Fibroblast of skin of right biceps (primary cell): ENCODE measurements at regions not wholly inside any gene's neighbourhood (a gene's known extent, or its start where the extent isn't known, plus 50 kb on each side); places are given as distances from the start of the nearest gene placed in this dataset.
"Not testable (repeated sequence)": the region's sequence is repeated elsewhere in the genome, so short reads cannot be mapped to it uniquely, and the experiment has no call there.

Experiments used
- DNase-seq: peaks from one replicate; pipeline ENCODE4 v3.0.0-alpha.2; 2013

GRCh38 chr9:25255216-25255615 is 423.0 kb downstream of the TUSC1 start:
- DNase-seq, result no peak

- DNase-seq, result no peak
These were observed 424.2 kb downstream of the TUSC1 start for GRCh38 chr9:25254051-25254450.

- DNase-seq, result no peak
These were observed 436.8 kb downstream of the TUSC1 start for GRCh38 chr9:25241421-25241820.

GRCh38 chr9:25226901-25227686 is 451.1 kb downstream of the TUSC1 start:
- no peak for DNase-seq

GRCh38 chr9:25225938-25226760 is 452.1 kb downstream of the TUSC1 start:
- DNase-seq, result no peak

GRCh38 chr9:25224996-25225395 is 453.2 kb downstream of the TUSC1 start:
- DNase-seq, result no peak

GRCh38 chr9:25224309-25224708 is 453.9 kb downstream of the TUSC1 start:
- DNase-seq, result no peak

- no peak for DNase-seq
These were observed 465.9 kb downstream of the TUSC1 start for GRCh38 chr9:25212361-25212760.

- no peak for DNase-seq
These were observed 470.6 kb downstream of the TUSC1 start for GRCh38 chr9:25207402-25208195.

- no peak for DNase-seq
These were observed 472.2 kb downstream of the TUSC1 start for GRCh38 chr9:25206027-25206426.

- no peak for DNase-seq
These were observed 473.0 kb downstream of the TUSC1 start for GRCh38 chr9:25205285-25205684.

- no peak for DNase-seq
These were observed 500.4 kb downstream of the TUSC1 start for GRCh38 chr9:25177858-25178257.

GRCh38 chr9:25129537-25129936 is 548.7 kb downstream of the TUSC1 start:
- DNase-seq, result no peak

- DNase-seq, result no peak
These were observed 556.4 kb downstream of the TUSC1 start for GRCh38 chr9:25121811-25122210.

- DNase-seq, result no peak
These were observed 559.2 kb downstream of the TUSC1 start for GRCh38 chr9:25119041-25119440.

- no peak for DNase-seq
These were observed 560.5 kb downstream of the TUSC1 start for GRCh38 chr9:25117791-25118190.

- not testable (repeated sequence) for DNase-seq
These were observed 556.5 kb upstream of the IZUMO3 start for GRCh38 chr9:25102204-25102603.

GRCh38 chr9:25094518-25094917 is 548.8 kb upstream of the IZUMO3 start:
- DNase-seq, result no peak

- DNase-seq, result no peak
These were observed 532.5 kb upstream of the IZUMO3 start for GRCh38 chr9:25078202-25078601.

GRCh38 chr9:25048098-25048724 is 502.5 kb upstream of the IZUMO3 start:
- DNase-seq, result no peak

- not testable (repeated sequence) for DNase-seq
These were observed 499.8 kb upstream of the IZUMO3 start for GRCh38 chr9:25045469-25045868.

- no peak for DNase-seq
These were observed 484.0 kb upstream of the IZUMO3 start for GRCh38 chr9:25029743-25030142.

GRCh38 chr9:25025686-25026085 is 480.0 kb upstream of the IZUMO3 start:
- DNase-seq, result no peak
